Ishikawa (cell line): ENCODE measurements at regions not wholly inside any gene's neighbourhood (a gene's known extent, or its start where the extent isn't known, plus 50 kb on each side); places are given as distances from the start of the nearest gene placed in this dataset.

ENCODE experiments used
- CEBPB ChIP-seq: IDR thresholded peaks from 2 replicates; pipeline ENCODE4 v1.6.1; 2012
- CREB1 ChIP-seq: IDR thresholded peaks from 2 replicates; pipeline ENCODE4 v1.6.1; 2012; ENCODE audit warnings: low read depth
- EGR1 ChIP-seq: IDR thresholded peaks from 2 replicates; pipeline ENCODE4 v1.6.1; 2012
- EP300 ChIP-seq: IDR thresholded peaks from 2 replicates; pipeline ENCODE4 v1.6.1; 2012; ENCODE audit warnings: borderline replicate concordance
- FOXM1 ChIP-seq: IDR thresholded peaks from 2 replicates; pipeline ENCODE4 v1.6.1; 2012; ENCODE audit warnings: low read depth, borderline replicate concordance
- MAX ChIP-seq: IDR thresholded peaks from 2 replicates; pipeline ENCODE4 v1.6.1; 2012
- NFIC ChIP-seq: IDR thresholded peaks from 2 replicates; pipeline ENCODE4 v1.6.1; 2012
- RAD21 ChIP-seq: IDR thresholded peaks from 2 replicates; pipeline ENCODE4 v1.6.1; 2012; ENCODE audit warnings: low read depth
- REST ChIP-seq: IDR thresholded peaks from 2 replicates; pipeline ENCODE4 v1.6.1; 2012; ENCODE audit warnings: low read depth, mild to moderate bottlenecking
- TAF1 ChIP-seq: IDR thresholded peaks from 2 replicates; pipeline ENCODE4 v1.6.1; 2012; ENCODE audit warnings: low read depth, mild to moderate bottlenecking
- TCF12 ChIP-seq: IDR thresholded peaks from 2 replicates; pipeline ENCODE4 v1.6.1; 2012; ENCODE audit warnings: low read depth
- TEAD4 ChIP-seq: IDR thresholded peaks from 2 replicates; pipeline ENCODE4 v1.6.1; 2012
- USF1 ChIP-seq: IDR thresholded peaks from 2 replicates; pipeline ENCODE4 v1.6.1; 2012
- YY1 ChIP-seq: IDR thresholded peaks from 2 replicates; pipeline ENCODE4 v1.6.1; 2012; ENCODE audit warnings: low read depth
- ZBTB7A ChIP-seq: IDR thresholded peaks from 2 replicates; pipeline ENCODE4 v1.6.1; 2012; ENCODE audit warnings: low read depth

GRCh38 chr4:108276690-108277089 lies 108.0 kb upstream of the LEF1 start:
- no peak for TF ChIP-seq NFIC
- no peak for TF ChIP-seq TCF12
- no peak for TF ChIP-seq CREB1
- TF ChIP-seq CEBPB = no peak
- no peak for TF ChIP-seq TAF1
- no peak for TF ChIP-seq TEAD4
- TF ChIP-seq YY1 = no peak
- TF ChIP-seq EGR1 = no peak
- no peak for TF ChIP-seq ZBTB7A
- TF ChIP-seq MAX = no peak
- no peak for TF ChIP-seq USF1
- TF ChIP-seq EP300 = no peak
- no peak for TF ChIP-seq RAD21
- no peak for TF ChIP-seq FOXM1
- TF ChIP-seq REST = no peak

- TF ChIP-seq YY1 (no peak), TCF12 (no peak), NFIC (no peak), EP300 (no peak), CEBPB (no peak), REST (no peak), FOXM1 (no peak)
Observed at GRCh38 chr4:108272986-108273385, 104.3 kb upstream of the LEF1 start.

GRCh38 chr4:108272561-108272960 lies 103.8 kb upstream of the LEF1 start:
- TF ChIP-seq ZBTB7A (no peak), REST (no peak), USF1 (no peak), NFIC (no peak), TAF1 (no peak), YY1 (no peak), EP300 (no peak), CEBPB (no peak), FOXM1 (no peak)

GRCh38 chr4:108272046-108272445 lies 103.3 kb upstream of the LEF1 start:
- TF ChIP-seq REST (no peak), TEAD4 (no peak), ZBTB7A (no peak), EP300 (no peak), FOXM1 (no peak), CREB1 (no peak), EGR1 (no peak), CEBPB (no peak), USF1 (no peak), TCF12 (no peak), YY1 (no peak), NFIC (no peak), TAF1 (no peak), RAD21 (no peak), MAX (no peak)
